ENCODE measurements at regions not wholly inside any gene's neighbourhood (a gene's known extent, or its start where the extent isn't known, plus 50 kb on each side); places are given as distances from the start of the nearest gene placed in this dataset.

GRCh38 chr1:25081496-25081895 lies 150.8 kb downstream of the SYF2 start (continued):
- no peak for TF ChIP-seq HNF4G (IDR thresholded peaks at IDR 0.05; ENCODE audit: borderline replicate concordance, low read depth, low read length)
- TF ChIP-seq HNF4G (CRISPR knock-in tag; IDR thresholded peaks at IDR 0.05; ENCODE audit: borderline replicate concordance, low read depth), result no peak
- TF ChIP-seq POLR2AphosphoS5 (IDR thresholded peaks at IDR 0.05; ENCODE audit: low read depth, low read length), result no peak
- no peak for TF ChIP-seq ADNP (CRISPR knock-in tag; IDR thresholded peaks at IDR 0.05)
- TF ChIP-seq ZSCAN5A (CRISPR knock-in tag; IDR thresholded peaks at IDR 0.05; ENCODE audit: borderline replicate concordance), result no peak
- no peak for TF ChIP-seq MXD1 (CRISPR knock-in tag; IDR thresholded peaks at IDR 0.05)
- no peak for TF ChIP-seq ZNF644 (CRISPR knock-in tag; IDR thresholded peaks at IDR 0.05; ENCODE audit: low read depth)

DNA sequence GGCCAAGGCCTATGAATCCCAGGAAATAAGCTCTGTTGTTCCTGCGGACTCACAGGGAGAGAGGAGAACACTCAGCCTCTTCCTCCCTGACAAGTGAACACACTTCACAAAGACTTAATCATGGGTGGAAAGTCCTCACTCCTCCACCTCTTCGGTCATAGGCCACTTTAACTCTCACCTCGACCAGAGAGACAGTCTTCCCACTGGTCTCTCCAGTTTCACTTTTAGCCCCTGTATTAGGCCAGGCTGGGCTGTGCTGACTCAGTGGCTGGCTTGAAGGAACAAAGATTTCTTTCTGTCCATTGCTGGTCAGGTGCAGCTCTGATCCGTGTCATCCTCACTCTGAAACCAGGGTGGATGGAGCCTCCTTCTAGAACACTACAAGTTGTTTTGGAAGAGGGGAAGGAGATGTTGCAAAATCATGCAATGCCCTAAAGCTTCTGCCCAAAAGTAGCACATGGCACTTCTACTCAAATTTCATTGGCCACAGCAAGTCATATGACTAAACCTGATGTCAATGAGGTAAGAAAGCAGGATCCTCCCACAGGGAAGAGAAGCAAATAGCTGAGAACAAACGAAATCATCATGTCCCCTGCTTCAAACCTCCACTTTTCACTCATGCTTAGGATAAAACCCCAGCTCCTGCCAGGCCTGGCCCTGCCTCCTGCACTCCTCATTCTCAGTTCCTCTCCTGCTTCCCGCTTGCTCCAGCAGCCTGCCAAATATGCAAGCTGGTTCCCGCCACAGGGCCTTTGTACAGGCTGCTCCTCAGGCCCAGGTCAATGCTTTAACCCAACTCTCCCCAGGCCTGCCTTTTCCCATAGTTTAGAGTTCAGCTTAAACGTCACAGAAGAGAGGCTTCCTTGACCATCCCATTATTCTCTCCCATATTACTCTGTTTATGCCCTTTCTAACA lies 150.5 kb upstream of the RUNX3 start:
- Histone ChIP-seq H3K9me3 (ENCODE audit: low read length) (peaks cover 7% of the 10 kb centered on the region; the same call in 1 of the 2 replicates), H3K36me3 (replicated peaks in 1 of 2; ENCODE audit: control insufficient read depth in 1 of 2, insufficient read depth in 2 of 2, low read length in 2 of 2) (no peaks in the 10 kb centered on the region), H4K20me1 (ENCODE audit: insufficient read depth, low read length) (no peaks in the 10 kb centered on the region), H3K9ac (ENCODE audit: insufficient read depth, low read depth, low read length) (no peak overlapping the region; the same call in 1 of the 2 replicates), H3K27me3 (ENCODE audit: control insufficient read depth in 1 of 2, insufficient read depth in 2 of 2, low read length in 2 of 2) (peaks cover 0 to 11% of the 10 kb centered on the region in 2 experiments; a peak in 1 of 5 replicates), H3K4me2 (ENCODE audit: low read depth, low read length) (peak overlapping the region; percentile 38), H3K4me3 (replicated peaks in 1 of 3; ENCODE audit: insufficient read depth in 1 of 3, low read depth in 2 of 3, low read length in 3 of 3) (no peak overlapping the region), H3K4me1 (ENCODE audit: insufficient read depth, low read length) (no peaks in the 10 kb centered on the region), H3K27ac (ENCODE audit: extremely low read length, insufficient read depth, low read length) (no peak overlapping the region), H3K79me2 (ENCODE audit: insufficient read depth, low read length) (no peaks in the 10 kb centered on the region), H2AFZ (ENCODE audit: low read length) (no peak overlapping the region)
- no TSS peak for BruUV-seq (replicated peaks)
- ChIA-PET POLR2A (interaction anchor here (0.6 kb wide), 1 partner anchor 152 kb away, joined by 3 read pairs; the partner anchor contains the start of gene SYF2), CTCF (ENCODE audit: low intra/inter-chr PET ratio, low total read pairs) (no interaction called here)
- 11% methylated on average over 7 of the region's 8 CpGs for WGBS (ENCODE audit: low lambda C conversion rate)
- TF ChIP-seq, protein P1, sequence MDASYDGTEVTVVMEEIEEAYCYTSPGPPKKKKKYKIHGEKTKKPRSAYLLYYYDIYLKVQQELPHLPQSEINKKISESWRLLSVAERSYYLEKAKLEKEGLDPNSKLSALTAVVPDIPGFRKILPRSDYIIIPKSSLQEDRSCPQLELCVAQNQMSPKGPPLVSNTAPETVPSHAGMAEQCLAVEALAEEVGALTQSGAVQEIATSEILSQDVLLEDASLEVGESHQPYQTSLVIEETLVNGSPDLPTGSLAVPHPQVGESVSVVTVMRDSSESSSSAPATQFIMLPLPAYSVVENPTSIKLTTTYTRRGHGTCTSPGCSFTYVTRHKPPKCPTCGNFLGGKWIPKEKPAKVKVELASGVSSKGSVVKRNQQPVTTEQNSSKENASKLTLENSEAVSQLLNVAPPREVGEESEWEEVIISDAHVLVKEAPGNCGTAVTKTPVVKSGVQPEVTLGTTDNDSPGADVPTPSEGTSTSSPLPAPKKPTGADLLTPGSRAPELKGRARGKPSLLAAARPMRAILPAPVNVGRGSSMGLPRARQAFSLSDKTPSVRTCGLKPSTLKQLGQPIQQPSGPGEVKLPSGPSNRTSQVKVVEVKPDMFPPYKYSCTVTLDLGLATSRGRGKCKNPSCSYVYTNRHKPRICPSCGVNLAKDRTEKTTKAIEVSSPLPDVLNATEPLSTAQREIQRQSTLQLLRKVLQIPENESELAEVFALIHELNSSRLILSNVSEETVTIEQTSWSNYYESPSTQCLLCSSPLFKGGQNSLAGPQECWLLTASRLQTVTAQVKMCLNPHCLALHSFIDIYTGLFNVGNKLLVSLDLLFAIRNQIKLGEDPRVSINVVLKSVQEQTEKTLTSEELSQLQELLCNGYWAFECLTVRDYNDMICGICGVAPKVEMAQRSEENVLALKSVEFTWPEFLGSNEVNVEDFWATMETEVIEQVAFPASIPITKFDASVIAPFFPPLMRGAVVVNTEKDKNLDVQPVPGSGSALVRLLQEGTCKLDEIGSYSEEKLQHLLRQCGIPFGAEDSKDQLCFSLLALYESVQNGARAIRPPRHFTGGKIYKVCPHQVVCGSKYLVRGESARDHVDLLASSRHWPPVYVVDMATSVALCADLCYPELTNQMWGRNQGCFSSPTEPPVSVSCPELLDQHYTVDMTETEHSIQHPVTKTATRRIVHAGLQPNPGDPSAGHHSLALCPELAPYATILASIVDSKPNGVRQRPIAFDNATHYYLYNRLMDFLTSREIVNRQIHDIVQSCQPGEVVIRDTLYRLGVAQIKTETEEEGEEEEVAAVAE (CRISPR knock-in tag; IDR thresholded peaks at IDR 0.05; ENCODE audit: borderline replicate concordance), result no peak
- TF ChIP-seq RXRB (CRISPR knock-in tag; IDR thresholded peaks at IDR 0.05; ENCODE audit: borderline replicate concordance) (no peak), BCL6 (CRISPR knock-in tag; IDR thresholded peaks at IDR 0.05) (no peak), ZNF24 (IDR thresholded peaks at IDR 0.05) (no peak), NFYC (CRISPR knock-in tag; IDR thresholded peaks at IDR 0.05) (peak; percentile 50; the same call in 1 of the 2 replicates), FOXO4 (CRISPR knock-in tag; conservative IDR thresholded peaks at IDR 0.05) (no peak), ZNF121 (CRISPR knock-in tag; IDR thresholded peaks at IDR 0.05) (no peak)
- in situ Hi-C loops (cut with HindIII; ENCODE audit: extremely low pct_ligation_motif_present, low pct_unique_long_range_greater_than_20kb), result no loop called here
- FAIRE-seq (no peak), DNase-seq (ENCODE audit: low spot score) (no peak), ATAC-seq (no peak)
- intact Hi-C loops (cut with micrococcal nuclease; ENCODE audit: unreplicated experiment), result no loop called here

All from HepG2 (cell line).